Stimulated activated CD8-positive, alpha-beta memory T cell treated with anti-CD3 and anti-CD28 coated beads, Interleukin-7, amount 100 ng/mL, for 48 hours (primary cell): ENCODE measurements at regions not wholly inside any gene's neighbourhood (a gene's known extent, or its start where the extent isn't known, plus 50 kb on each side); places are given as distances from the start of the nearest gene placed in this dataset.

Experiments
- DNase-seq, 2 donors: peaks; one replicate each; pipeline ENCODE4 v3.0.0-alpha.2; 2020; ENCODE audit warnings: low read depth in 1 of 2; ENCODE audit errors: extremely low read depth in 1 of 2

DNA sequence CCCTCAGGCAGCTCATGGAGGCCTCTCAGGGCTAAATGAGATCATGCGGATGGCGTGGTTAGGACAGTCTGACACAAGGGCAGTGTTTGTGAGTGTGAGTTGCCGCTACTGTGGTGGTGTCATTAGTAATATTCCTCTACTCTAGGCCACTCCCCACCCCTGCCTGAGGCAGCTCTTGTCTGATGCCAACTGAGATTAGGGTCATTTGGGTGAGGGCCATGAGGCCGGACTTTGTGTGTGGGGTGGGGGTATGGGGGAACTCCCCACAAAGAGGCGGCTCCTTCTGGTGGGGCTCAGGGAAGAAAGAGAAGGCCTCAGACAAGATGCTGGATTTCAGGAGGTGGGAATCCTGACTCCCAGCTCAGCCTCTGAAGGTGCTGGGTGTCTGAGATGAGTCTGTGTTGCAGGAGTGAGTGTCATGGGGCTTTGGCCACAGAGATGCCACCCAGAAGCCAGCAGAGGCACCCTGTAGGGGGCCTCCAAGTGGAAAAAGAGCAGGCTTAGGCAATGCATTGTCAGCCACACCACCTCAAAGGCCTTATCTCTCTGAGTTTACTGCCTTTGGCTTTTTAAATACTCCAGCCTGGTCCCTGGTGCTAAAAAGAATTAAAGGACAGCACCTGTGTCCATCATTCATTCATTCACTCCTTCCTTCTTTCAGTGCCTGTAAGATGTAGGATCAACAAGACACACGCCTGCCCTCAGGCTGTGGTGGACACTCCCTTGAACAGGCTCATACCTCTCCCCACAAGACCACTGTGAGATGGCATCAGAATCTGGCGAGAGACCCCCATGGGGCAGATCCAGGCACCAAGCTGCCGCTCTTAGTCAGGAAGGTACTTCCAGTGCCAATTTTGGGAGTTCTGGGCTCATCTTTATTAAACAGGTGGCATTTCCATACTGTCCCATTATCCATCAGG lies 175.2 kb downstream of the MRPL14 start:
- DNase-seq = no peak

GRCh38 chr6:43951063-43951755 lies 176.0 kb downstream of the MRPL14 start:
- no peak for DNase-seq

- DNase-seq = no peak
These were observed 176.6 kb downstream of the MRPL14 start for GRCh38 chr6:43950731-43951062.

DNA sequence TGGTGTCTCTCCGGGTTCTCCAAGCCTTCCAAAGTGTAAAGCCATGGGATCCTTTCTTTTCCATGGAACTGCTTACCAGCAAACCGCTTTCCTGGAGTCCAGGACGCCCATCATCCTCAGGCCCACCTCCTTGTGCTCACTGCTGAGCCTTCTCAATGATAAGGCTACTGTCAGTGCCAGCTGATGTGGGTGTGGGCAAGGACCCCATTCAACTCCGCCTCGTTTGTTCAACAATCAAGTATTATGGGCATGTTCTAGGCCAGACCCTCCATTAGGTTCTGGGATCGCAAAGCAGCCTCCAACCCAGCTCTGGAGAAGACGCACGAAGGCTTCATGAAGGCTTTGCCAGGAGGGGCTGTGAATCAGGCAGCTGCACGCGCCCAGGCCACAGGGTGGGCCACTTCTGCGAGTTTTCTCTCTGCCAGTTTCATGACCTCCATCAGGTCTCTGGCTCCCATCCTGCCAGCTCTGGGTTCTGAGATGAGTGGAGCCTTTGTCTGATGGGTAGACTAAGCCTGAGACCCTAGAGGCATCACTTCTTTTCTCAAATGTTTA lies 177.1 kb downstream of the MRPL14 start:
- no peak for DNase-seq

DNA sequence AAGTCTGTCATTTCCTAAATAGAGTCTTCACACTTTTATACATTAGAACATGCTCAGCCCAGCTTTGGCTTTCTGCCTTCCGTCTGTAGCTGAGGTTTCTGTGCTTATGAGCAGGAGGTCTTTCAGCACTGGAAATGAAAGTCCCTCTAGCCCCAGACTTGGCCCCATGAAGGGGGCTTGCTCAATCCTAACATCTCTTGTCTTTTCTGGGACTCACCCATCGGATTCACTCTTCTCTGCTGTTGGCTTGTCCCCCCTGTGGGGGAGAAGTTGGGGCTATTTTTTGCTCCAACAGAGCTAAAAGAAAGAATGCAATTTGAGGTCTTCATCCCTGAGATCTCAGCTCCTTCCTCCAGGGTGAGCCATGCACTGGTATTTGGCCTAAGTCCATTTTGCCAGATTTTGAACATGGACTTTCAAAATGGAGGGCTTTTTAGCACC lies 177.7 kb downstream of the MRPL14 start:
- DNase-seq = no peak

DNA sequence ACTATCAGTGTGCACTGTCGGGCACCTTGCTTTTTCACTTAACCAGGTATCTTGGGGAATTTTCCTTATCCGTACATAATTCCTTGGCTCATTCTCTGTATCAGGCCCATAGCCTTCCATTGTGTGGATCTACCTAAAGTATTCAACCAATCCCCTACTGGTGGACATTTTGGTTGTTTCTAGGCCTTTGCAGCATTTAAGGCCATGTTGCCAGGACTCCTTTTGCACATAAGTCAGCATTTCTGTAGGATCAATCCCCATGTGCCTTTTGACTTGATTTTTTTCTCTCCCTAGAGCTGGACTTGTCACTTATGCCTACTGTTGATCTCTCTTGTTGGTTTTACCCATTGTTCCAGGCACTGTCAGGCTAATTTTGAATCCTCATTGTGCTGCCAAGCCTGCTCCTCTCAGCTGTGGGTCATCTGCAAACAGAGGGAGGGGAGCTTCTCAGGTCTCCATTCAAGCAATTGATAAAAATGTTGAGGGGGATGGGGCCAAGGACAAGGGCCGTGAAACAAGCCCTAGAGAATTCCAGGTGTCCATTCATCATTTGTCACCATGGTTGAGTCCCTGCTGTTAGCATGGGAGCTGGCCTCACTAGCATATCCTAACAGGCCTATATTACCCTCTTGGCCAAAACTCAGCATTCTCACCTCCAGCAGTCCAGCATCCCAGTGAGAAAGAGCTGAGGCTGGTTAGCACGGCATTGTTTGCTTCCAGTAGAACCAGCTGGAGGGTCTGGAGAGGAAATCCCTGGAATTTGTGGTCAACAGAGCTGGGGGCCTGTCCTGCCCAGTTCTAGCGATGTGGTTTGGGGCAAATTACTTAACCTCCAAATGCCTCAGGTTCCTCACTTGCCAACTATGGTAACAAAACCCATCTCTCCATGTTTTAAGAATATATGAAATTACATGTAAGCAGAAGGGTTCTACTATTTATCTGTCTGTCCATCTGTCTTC lies 178.4 kb downstream of the MRPL14 start:
- DNase-seq = no peak

- DNase-seq = no peak
These were observed 177.8 kb downstream of the VEGFA start for GRCh38 chr6:43947860-43948259.

- no peak for DNase-seq
These were observed 176.8 kb downstream of the VEGFA start for GRCh38 chr6:43946641-43947363.

- DNase-seq = no peak
These were observed 175.7 kb downstream of the VEGFA start for GRCh38 chr6:43945768-43946080.

DNA sequence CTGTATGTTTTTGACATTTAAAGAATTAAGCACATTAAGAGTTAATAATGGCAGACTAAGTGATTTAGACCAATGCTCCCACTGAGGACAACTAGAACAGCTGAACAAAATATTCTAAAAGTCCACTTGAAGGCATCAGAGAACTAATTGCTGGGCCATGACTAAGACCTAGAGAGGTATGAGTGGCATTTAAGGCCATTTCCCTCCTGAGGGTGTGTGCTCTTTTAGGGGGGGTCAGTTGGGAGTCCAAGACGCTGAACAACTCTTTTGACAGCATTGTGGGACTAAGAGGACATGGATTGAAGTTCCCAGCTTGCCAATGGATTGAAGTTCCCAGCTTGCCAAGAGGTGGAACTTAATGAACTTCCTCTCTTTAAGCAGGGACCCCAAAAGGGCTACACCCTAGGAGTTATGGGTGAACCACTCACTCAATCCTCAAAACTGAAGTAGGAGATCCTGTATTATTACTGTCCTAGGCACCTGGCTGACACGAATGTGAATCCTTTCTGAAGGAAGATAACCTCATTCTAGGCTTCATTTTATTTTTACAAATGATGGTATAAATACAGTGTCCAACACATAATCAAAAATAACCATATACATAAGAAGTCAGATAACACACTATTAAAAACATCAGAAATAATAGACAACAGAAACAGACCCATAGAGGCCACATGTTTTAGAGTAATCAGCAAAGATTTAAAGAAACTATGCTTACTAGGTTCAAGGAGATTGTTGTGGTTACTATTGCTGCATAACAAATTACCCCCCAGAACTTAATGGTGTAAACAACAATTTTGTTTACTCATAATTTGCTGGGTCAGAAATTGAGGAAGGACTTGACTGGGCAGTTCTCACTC lies 175.1 kb downstream of the VEGFA start:
- no peak for DNase-seq

DNA sequence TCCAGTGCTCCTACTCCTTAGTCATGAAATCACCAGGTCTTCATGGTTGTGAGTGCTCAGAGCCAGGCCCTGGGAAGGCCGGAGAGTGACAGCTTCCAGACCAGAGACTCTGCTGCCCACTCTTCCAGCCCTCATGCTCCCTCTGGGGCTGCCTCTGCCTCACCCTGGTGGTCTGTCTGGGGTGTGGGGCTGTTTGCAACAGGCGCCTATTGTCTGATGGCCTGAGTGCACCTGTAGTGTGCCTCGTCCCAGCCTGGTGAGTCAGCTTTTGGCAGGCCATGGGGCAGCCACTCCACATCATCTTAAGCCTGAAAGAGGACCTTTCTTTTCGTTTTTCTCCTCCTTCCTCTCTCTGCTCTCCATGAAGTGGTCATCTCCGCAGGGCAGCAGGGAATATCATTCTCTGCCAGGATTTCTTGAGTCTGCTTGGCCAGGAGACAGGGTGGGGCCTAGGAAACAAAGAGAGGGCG lies 173.8 kb downstream of the VEGFA start:
- DNase-seq = no peak

DNA sequence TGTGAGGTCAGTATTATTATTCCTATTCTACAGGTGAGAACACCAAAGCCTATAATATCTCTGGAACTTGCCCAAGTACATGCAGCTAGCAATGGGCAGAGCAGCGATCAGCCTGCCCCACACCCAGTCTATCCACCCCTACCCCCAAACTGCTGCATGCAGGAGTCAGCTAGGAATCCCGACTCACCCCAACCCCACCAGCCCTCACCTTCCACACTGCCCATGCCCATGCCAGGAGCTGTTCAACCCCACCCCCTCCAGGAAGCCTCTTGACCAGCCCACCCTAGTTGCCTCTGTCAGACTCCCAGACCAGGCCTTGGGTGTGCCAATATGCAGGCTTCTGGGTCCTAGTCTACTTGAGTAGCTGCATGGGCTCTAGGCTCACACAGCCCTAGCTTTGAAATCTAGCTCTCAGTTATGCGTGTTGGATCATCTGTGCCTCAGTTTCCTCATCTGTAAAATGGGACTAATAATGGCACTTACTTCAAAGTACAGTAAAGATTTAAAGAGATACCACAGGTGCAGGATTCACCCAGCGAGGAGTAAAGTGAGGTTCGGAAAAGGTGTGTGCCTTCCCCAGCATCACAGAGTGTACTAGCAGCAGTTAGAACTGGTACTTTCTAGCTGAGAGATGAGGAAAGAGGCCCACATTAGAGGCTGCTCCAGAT lies 173.2 kb downstream of the VEGFA start:
- no peak for DNase-seq

DNA sequence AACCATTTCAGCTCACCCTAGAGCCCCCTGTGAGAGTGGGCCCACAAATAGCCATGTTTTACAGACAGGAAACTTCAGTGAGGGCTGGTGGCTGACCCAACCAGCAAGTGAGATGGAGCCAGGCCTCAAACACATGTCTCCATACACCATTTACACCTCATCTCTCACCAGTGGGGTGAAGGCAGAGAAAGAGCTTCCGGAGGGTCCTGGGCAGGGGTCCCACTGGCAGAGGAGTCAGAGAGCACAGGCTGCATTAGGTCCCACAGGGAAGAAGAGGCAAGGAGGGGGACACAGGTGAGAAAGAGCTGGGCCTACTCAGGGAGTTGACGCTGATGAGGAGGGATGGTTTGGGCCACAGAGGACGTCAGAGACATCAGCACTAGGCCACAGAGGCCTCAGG lies 172.6 kb downstream of the VEGFA start:
- no peak for DNase-seq

DNA sequence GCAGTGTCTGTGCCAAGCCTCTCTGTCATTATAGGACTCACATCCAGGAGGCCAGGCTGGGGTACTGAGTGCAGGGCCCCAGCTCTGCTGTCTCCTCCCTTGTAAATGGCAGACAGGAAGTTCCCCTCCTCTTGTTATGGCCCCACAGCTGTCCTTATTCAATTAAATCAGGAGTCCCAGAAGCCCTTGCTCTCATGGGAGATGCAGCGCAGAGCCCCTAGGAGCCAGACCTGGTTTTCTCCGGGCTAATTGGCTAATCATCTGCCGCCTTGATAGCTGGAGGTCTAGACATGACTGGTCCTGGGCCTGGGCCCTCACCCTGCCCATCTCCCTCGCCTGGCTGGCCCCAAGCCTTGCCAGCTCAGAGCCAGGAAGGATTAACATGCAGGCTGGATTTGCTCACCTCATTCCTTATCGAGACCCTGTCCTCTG lies 172.0 kb downstream of the VEGFA start:
- DNase-seq = no peak

- DNase-seq = no peak
These were observed 171.2 kb downstream of the VEGFA start for GRCh38 chr6:43941174-43941573.

GRCh38 chr6:43940393-43941087 lies 170.5 kb downstream of the VEGFA start:
- no peak for DNase-seq

DNA sequence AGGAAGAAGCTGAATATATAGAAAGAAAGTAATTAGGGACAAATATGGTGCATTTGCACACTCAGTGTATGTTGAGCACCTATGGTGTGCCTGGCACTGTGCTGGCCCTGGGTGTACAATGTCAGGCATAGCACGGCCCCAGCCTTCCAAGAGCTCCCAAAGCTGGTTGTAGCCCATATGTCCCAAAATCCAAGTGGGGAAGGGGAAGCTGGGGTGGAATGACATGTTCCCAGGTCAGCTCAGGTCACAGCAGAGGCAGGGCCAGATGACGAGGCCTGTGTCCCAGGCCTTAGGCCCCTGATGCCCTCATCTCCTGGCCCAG lies 170.0 kb downstream of the VEGFA start:
- DNase-seq = no peak
